ENCODE measurements at regions not wholly inside any gene's neighbourhood (a gene's known extent, or its start where the extent isn't known, plus 50 kb on each side); places are given as distances from the start of the nearest gene placed in this dataset.

- no peak overlapping the region for H3K27ac Mint-ChIP-seq (ENCODE audit: unreplicated experiment)
- no peak for DNase-seq (ENCODE audit: extremely low spot score, unreplicated experiment)
- no peak for TF ChIP-seq CTCF (IDR thresholded peaks at IDR 0.05)
- H3K4me1 Mint-ChIP-seq (ENCODE audit: unreplicated experiment), result no peaks in the 10 kb centered on the region
- peaks cover 14% of the 10 kb centered on the region for H3K27me3 Mint-ChIP-seq (ENCODE audit: unreplicated experiment)
- no peak overlapping the region for H3K4me3 Mint-ChIP-seq (ENCODE audit: unreplicated experiment)
- H3K36me3 Mint-ChIP-seq (ENCODE audit: unreplicated experiment), result no peaks in the 10 kb centered on the region
- peaks cover 5% of the 10 kb centered on the region for H3K9me3 Mint-ChIP-seq (ENCODE audit: unreplicated experiment)
Measured at GRCh38 chr2:121918231-121918630, 162.8 kb downstream of the TSN start.

DNA sequence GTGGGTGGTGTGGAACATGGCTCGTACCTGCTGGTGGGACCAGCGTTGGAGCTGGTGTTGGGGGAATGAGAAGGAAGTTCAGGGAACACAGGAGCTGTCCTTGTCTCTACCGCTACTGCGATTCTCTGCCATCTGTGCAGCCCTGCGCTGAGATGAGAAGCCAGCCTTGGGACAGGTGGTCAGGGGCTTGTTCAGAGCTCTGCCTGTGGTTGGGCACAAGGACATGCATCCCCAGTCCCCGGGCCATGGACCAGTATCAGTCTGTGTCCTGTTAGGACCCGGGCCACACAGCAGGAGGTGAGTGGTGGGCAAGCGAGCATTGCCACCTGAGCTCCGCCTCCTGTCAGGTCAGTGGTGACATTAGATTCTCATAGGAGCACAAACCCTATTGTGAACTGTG, 164.4 kb downstream of the TSN start:
- no peaks in the 10 kb centered on the region for H3K4me1 Mint-ChIP-seq (ENCODE audit: unreplicated experiment)
- TF ChIP-seq CTCF (IDR thresholded peaks at IDR 0.05), result no peak
- no peak overlapping the region for H3K4me3 Mint-ChIP-seq (ENCODE audit: unreplicated experiment)
- H3K27ac Mint-ChIP-seq (ENCODE audit: unreplicated experiment), result no peak overlapping the region
- no peak for DNase-seq (ENCODE audit: extremely low spot score, unreplicated experiment)
- no peaks in the 10 kb centered on the region for H3K36me3 Mint-ChIP-seq (ENCODE audit: unreplicated experiment)
- H3K27me3 Mint-ChIP-seq (ENCODE audit: unreplicated experiment), result peaks cover 15% of the 10 kb centered on the region
- peaks cover 5% of the 10 kb centered on the region for H3K9me3 Mint-ChIP-seq (ENCODE audit: unreplicated experiment)

DNA sequence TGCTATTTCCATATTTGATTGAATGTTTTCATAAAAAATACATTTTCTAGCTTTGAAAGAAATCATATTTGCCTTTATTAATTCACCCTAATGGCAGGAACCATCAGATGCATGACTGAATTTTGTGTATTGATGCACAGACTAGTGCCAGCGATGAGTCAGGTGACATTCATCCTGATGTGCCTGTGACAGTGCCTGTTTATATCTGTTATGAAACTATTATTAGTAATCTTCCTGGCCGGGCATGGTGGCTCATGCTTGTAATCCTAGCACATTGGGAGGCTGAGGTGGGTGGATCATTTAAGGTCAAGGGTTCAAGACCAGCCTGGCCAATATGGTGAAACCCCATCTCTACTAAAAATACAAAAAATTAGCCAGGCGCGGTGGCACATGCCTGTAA, 170.0 kb downstream of the TSN start:
- no peak for TF ChIP-seq CTCF (IDR thresholded peaks at IDR 0.05)
- DNase-seq (ENCODE audit: extremely low spot score, unreplicated experiment), result no peak
- no peaks in the 10 kb centered on the region for H3K4me1 Mint-ChIP-seq (ENCODE audit: unreplicated experiment)
- no peaks in the 10 kb centered on the region for H3K36me3 Mint-ChIP-seq (ENCODE audit: unreplicated experiment)
- no peak overlapping the region for H3K4me3 Mint-ChIP-seq (ENCODE audit: unreplicated experiment)
- H3K9me3 Mint-ChIP-seq (ENCODE audit: unreplicated experiment), result peaks cover 2% of the 10 kb centered on the region
- no peak overlapping the region for H3K27ac Mint-ChIP-seq (ENCODE audit: unreplicated experiment)
- peaks cover 18% of the 10 kb centered on the region for H3K27me3 Mint-ChIP-seq (ENCODE audit: unreplicated experiment)

- no peak for DNase-seq (ENCODE audit: extremely low spot score, unreplicated experiment)
- no peak overlapping the region for H3K4me3 Mint-ChIP-seq (ENCODE audit: unreplicated experiment)
- H3K4me1 Mint-ChIP-seq (ENCODE audit: unreplicated experiment), result peaks cover 20% of the 10 kb centered on the region
- TF ChIP-seq CTCF (IDR thresholded peaks at IDR 0.05), result no peak
- no peak overlapping the region for H3K27ac Mint-ChIP-seq (ENCODE audit: unreplicated experiment)
- no peaks in the 10 kb centered on the region for H3K27me3 Mint-ChIP-seq (ENCODE audit: unreplicated experiment)
- no peaks in the 10 kb centered on the region for H3K36me3 Mint-ChIP-seq (ENCODE audit: unreplicated experiment)
- no peaks in the 10 kb centered on the region for H3K9me3 Mint-ChIP-seq (ENCODE audit: unreplicated experiment)
Measured at GRCh38 chr2:121943285-121943684, 187.8 kb downstream of the TSN start.

DNA sequence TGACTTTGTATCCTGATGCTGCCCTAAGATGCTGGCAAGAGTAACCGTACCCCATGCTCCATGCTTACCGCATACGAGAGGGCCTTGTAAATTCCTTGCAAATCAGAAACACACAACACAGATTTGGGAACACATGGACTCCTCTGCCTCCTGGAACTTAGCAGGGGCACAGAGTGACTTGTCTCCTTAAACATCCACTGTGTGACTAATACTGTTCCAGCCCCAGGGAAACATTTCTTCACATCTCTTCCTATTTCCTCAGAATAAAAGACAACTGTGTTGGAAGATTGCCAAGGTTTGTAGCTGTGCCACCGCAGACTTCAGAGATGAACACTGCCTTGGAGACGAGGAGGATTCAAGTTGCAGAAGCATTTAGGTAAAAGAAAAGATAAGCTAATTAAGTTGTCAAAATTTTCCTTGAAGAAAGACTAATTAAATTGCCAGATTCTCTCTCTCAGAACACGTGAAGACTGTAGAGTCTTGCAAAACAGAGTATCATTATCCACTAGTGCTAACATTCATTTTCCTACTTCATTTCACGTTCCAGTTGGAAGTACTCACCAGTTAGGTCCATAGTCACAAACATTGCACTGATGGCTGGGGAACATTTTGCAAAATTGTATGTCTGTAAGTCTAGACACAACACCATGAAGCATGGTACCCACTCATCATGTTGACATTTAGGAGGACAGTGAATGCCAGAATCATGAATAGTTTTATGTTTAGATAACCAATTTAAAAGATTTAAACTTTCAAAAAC, 188.8 kb downstream of the TSN start:
- TF ChIP-seq CTCF (IDR thresholded peaks at IDR 0.05), result no peak
- H3K27ac Mint-ChIP-seq (ENCODE audit: unreplicated experiment), result peak overlapping the region; percentile 29

More for the DNA sequence above, 188.8 kb downstream of the TSN start:
- peaks cover 17% of the 10 kb centered on the region for H3K4me1 Mint-ChIP-seq (ENCODE audit: unreplicated experiment)
- no peak overlapping the region for H3K4me3 Mint-ChIP-seq (ENCODE audit: unreplicated experiment)
- no peaks in the 10 kb centered on the region for H3K27me3 Mint-ChIP-seq (ENCODE audit: unreplicated experiment)
- no peaks in the 10 kb centered on the region for H3K36me3 Mint-ChIP-seq (ENCODE audit: unreplicated experiment)
- no peaks in the 10 kb centered on the region for H3K9me3 Mint-ChIP-seq (ENCODE audit: unreplicated experiment)
- no peak for DNase-seq (ENCODE audit: extremely low spot score, unreplicated experiment)

All from osteocyte (in vitro differentiated cells).